NCI-H82 (cell line): ENCODE measurements at regions not wholly inside any gene's neighbourhood (a gene's known extent, or its start where the extent isn't known, plus 50 kb on each side); places are given as distances from the start of the nearest gene placed in this dataset.

ENCODE experiments used
- DNase-seq: peaks from one replicate; lab custom pipeline; 2025; lab: John Stamatoyannopoulos, UW

GRCh38 chr2:237170020-237170419 lies 84.3 kb downstream of the COPS8 start:
- no peak for DNase-seq

GRCh38 chr2:237171396-237171795 lies 85.7 kb downstream of the COPS8 start:
- DNase-seq: no peak

- no peak for DNase-seq
These were observed 86.2 kb downstream of the COPS8 start for GRCh38 chr2:237171881-237172280.

- DNase-seq: no peak
These were observed 91.4 kb downstream of the COPS8 start for GRCh38 chr2:237177052-237177451.

GRCh38 chr2:237177986-237178385 lies 92.3 kb downstream of the COPS8 start:
- no peak for DNase-seq

- DNase-seq: no peak
These were observed 92.7 kb downstream of the COPS8 start for GRCh38 chr2:237178396-237178795.

- DNase-seq: no peak
These were observed 93.5 kb downstream of the COPS8 start for GRCh38 chr2:237179161-237179560.

GRCh38 chr2:237180187-237180586 lies 94.5 kb downstream of the COPS8 start:
- DNase-seq: no peak

GRCh38 chr2:237180987-237181386 lies 95.3 kb downstream of the COPS8 start:
- DNase-seq: no peak

- no peak for DNase-seq
These were observed 96.2 kb downstream of the COPS8 start for GRCh38 chr2:237181844-237182243.

- no peak for DNase-seq
These were observed 96.9 kb downstream of the COPS8 start for GRCh38 chr2:237182422-237183123.

- DNase-seq: no peak
These were observed 98.7 kb downstream of the COPS8 start for GRCh38 chr2:237184192-237184918.

GRCh38 chr2:237184919-237185552 lies 99.3 kb downstream of the COPS8 start:
- DNase-seq: no peak

- DNase-seq: no peak
These were observed 99.8 kb downstream of the COPS8 start for GRCh38 chr2:237185553-237185925.

- no peak for DNase-seq
These were observed 104.1 kb downstream of the COPS8 start for GRCh38 chr2:237189799-237190198.

- DNase-seq: no peak
These were observed 105.5 kb downstream of the COPS8 start for GRCh38 chr2:237190966-237191713.

GRCh38 chr2:237191714-237192081 lies 106.0 kb downstream of the COPS8 start:
- DNase-seq: no peak

- no peak for DNase-seq
These were observed 107.2 kb downstream of the COPS8 start for GRCh38 chr2:237192881-237193280.

- no peak for DNase-seq
These were observed 107.7 kb downstream of the COPS8 start for GRCh38 chr2:237193436-237193835.

- no peak for DNase-seq
These were observed 108.4 kb downstream of the COPS8 start for GRCh38 chr2:237194081-237194480.

- DNase-seq: no peak
These were observed 109.2 kb downstream of the COPS8 start for GRCh38 chr2:237194906-237195305.

GRCh38 chr2:237195396-237196120 lies 109.9 kb downstream of the COPS8 start:
- DNase-seq: no peak
